SK-N-SH treated with all-trans-retinoic acid at 6 μM for 48 hours (cell line): ENCODE measurements at regions not wholly inside any gene's neighbourhood (a gene's known extent, or its start where the extent isn't known, plus 50 kb on each side); places are given as distances from the start of the nearest gene placed in this dataset.

Experiments used
- ARNTL ChIP-seq: fragments of 450-650 bp; formaldehyde crosslinking; IDR thresholded peaks from 2 replicates; pipeline ENCODE4 v1.5.0; 2020; ENCODE audit warnings: low read depth, mild to moderate bottlenecking, moderate library complexity, borderline replicate concordance
- CREB5 ChIP-seq: fragments of 250-450 bp; sonication (Bioruptor Pico); IDR thresholded peaks from 2 replicates; pipeline ENCODE4 v1.5.1; 2020; ENCODE audit warnings: low read depth, mild to moderate bottlenecking, moderate library complexity
- PPARA ChIP-seq: fragments of 250-450 bp; sonication (Bioruptor Pico); IDR thresholded peaks from 2 replicates; pipeline ENCODE4 v1.5.0; 2020; ENCODE audit warnings: mild to moderate bottlenecking, borderline replicate concordance
- ZFP30 ChIP-seq: fragments of 450-650 bp; formaldehyde crosslinking; IDR thresholded peaks from 2 replicates; pipeline ENCODE4 v1.5.0; 2022; ENCODE audit warnings: mild to moderate bottlenecking, moderate library complexity

- TF ChIP-seq ARNTL (CRISPR knock-in tag): no peak
- no peak for TF ChIP-seq PPARA (CRISPR knock-in tag)
- TF ChIP-seq CREB5 (CRISPR knock-in tag): no peak
- no peak for TF ChIP-seq ZFP30
Observed at GRCh38 chr2:171630812-171631626, 56.2 kb upstream of the DYNC1I2 start (continued).
